GM19452 (cell line): ENCODE measurements at regions not wholly inside any gene's neighbourhood (a gene's known extent, or its start where the extent isn't known, plus 50 kb on each side); places are given as distances from the start of the nearest gene placed in this dataset.
A peak's percentile ranks its signal among the peaks of the same experiment; 100 is the strongest.

ENCODE experiments used
- ATAC-seq: cut with Tn5 transposase; IDR thresholded peaks from one replicate; pipeline ENCODE4 v1.9.1; 2021; ENCODE audit not compliant: unreplicated experiment

DNA sequence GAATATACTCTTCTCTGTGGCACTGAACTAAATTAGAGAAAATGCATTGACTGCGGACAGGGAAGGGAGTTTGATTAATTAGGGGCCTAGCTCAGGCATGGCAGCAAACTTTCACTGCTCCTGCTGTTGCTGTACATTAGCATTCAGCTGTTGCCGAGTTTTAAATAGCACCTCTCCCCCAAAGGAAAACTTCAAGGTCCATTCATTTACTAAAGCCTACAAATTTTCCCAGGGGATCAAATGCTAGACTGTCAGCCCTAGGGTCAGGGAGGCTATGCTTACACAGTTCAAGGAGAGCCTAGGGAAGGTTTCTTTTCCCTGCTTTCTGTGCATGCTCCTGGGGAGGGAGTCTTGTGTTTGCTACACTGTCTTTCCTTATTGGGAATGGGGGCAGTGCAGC, 60.0 kb upstream of the GZMB start:
- no peak for ATAC-seq

DNA sequence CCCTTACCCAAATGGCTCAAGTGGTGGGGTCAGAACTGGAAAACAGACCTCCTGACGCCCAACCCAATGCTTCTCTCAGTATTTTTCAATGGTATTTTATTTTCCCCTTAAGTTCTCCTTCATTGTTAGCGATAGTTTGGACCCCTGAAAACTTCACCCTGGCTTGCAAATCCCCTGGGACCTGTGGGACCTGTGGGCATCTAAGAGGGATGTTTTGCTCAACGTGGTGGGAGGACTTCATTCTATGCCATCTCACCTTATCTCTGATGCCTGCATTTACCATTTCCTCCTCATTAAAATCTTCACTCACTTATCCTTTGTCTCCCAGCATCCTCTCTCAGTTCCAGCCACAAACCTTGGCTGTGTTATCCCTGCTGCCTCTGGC, 59.4 kb upstream of the GZMB start:
- no peak for ATAC-seq

DNA sequence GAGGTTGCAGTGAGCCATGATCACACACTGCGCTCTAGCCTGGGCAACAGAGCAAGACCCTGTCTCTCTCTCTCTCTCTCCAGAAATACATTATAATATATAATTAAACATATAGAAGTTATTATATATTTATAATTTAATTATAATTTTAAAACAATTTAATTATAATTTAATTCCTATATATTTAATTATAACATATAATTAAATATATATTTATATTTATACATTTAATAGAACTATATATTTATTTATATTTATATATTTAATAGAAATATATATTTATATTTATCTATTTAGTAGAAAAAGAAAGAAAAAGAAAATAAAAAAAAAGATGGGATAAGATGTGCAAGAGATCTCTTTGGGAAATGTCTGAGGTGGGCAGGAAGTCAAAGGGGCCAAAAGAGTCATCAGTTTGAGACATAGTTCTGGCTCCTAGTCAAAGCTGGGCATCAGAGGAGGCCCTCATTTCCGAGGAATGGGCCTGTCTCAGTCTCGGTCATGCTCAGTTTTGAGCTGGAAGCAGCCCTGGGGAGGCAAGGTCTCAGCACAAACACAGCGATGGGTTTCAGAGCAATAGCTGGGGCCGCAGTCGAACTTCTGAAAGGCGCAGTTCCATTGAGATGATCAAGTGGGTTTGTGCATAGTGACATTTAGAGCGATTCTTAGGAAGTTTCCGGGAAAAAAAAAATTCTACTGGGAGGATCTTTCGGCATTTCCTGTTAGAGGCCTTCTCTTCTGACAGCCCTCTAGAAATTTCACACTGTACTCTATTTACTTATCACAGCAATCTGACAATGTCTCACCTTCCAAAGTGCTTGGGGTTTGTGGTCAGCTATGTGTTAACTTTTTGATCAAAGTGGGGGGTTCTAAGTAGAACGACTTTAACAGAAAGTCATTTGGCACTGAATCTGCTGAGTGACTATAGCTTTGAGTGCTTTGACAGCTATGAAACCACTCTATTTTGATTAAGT, 58.7 kb upstream of the GZMB start:
- peak; percentile 54 for ATAC-seq

DNA sequence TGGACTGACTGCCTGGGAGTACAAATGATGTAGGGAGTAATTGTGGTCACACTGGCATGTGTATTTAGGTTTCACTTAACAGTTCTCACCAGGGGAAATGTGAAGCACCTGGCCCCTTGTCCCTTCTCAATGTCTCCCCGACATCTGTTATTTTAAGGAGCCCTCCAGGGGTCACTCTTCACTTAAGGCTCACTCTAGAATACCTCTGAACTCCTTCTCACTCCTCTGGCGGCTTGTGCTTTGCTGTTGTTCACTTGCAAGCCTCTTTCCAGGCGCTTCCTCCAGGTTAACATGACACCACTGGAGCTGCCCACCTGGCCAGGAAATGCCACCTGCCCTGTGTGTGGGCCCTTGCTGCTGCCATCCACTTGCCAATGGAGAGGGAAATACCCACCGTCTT, 56.5 kb upstream of the GZMB start:
- ATAC-seq: peak; percentile 32

DNA sequence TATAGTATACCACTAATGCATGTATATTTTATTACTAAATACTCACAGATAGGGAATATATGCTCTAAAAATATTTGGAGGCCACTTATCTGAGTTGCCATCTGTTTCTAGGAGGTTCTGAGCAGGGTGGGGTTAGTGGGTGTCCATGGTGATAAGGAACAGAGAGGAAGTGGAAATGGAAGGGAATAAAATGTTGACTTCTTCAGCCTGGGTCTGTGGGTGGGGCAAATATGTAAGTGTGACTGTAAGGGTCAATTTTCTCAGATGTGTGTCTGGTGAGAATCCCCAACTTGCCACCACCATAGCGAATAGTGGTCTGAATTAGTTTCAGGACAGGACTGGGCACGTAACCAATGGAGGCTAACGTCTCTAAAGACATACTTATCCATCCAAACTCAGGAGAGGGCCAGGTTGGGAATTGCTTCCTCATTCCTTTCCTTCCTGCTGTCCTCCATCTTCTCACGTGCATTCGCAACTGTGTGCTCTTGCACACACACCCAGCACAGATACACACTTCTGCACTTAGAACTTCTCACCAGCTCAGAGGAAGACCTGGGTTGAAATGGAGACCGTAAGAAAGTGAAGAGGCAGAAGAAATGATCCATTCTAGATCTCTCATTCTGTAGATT, 54.2 kb upstream of the GZMB start:
- no peak for ATAC-seq
